ENCODE measurements at regions not wholly inside any gene's neighbourhood (a gene's known extent, or its start where the extent isn't known, plus 50 kb on each side); places are given as distances from the start of the nearest gene placed in this dataset.

- Histone ChIP-seq H3K36me3 (no peaks in the 10 kb centered on the region), H3K27ac (replicated peaks) (no peak overlapping the region), H3K27me3 (ENCODE audit: low read depth) (no peaks in the 10 kb centered on the region), H3K4me1 (no peaks in the 10 kb centered on the region), H3K9me3 (replicated peaks) (no peaks in the 10 kb centered on the region), H3K4me3 (no peak overlapping the region)
- intact Hi-C loops (cut with micrococcal nuclease) = no loop called here
- no peak for DNase-seq
- no peak for TF ChIP-seq CTCF (IDR thresholded peaks at IDR 0.05; ENCODE audit: borderline replicate concordance)
Measured at GRCh38 chr3:117463276-117464115, 753.9 kb downstream of the TUSC7 start.

- Histone ChIP-seq H3K27ac (replicated peaks) (no peak overlapping the region), H3K4me3 (no peak overlapping the region), H3K27me3 (ENCODE audit: low read depth) (no peaks in the 10 kb centered on the region), H3K9me3 (replicated peaks) (no peaks in the 10 kb centered on the region), H3K4me1 (no peaks in the 10 kb centered on the region), H3K36me3 (no peaks in the 10 kb centered on the region)
- DNase-seq = no peak
- no peak for TF ChIP-seq CTCF (IDR thresholded peaks at IDR 0.05; ENCODE audit: borderline replicate concordance)
- intact Hi-C loops (cut with micrococcal nuclease) = no loop called here
Measured at GRCh38 chr3:117471831-117472230, 762.3 kb downstream of the TUSC7 start.

- H3K9me3 ChIP-seq (replicated peaks) = no peaks in the 10 kb centered on the region
- TF ChIP-seq CTCF (IDR thresholded peaks at IDR 0.05; ENCODE audit: borderline replicate concordance) = no peak
- H3K4me3 ChIP-seq = no peak overlapping the region
- no peaks in the 10 kb centered on the region for H3K4me1 ChIP-seq
- no peaks in the 10 kb centered on the region for H3K27me3 ChIP-seq (ENCODE audit: low read depth)
- no peak for DNase-seq
- H3K27ac ChIP-seq (replicated peaks) = no peak overlapping the region
- no peaks in the 10 kb centered on the region for H3K36me3 ChIP-seq
- intact Hi-C loops (cut with micrococcal nuclease) = no loop called here
Measured at GRCh38 chr3:117473981-117474538, 764.5 kb downstream of the TUSC7 start.

GRCh38 chr3:117476572-117476971 lies 767.0 kb downstream of the TUSC7 start:
- Histone ChIP-seq H3K4me3 (no peak overlapping the region), H3K9me3 (replicated peaks) (no peaks in the 10 kb centered on the region), H3K27me3 (ENCODE audit: low read depth) (no peaks in the 10 kb centered on the region), H3K36me3 (no peaks in the 10 kb centered on the region), H3K4me1 (no peaks in the 10 kb centered on the region), H3K27ac (replicated peaks) (no peak overlapping the region)
- DNase-seq = no peak
- intact Hi-C loops (cut with micrococcal nuclease) = no loop called here
- no peak for TF ChIP-seq CTCF (IDR thresholded peaks at IDR 0.05; ENCODE audit: borderline replicate concordance)

- DNase-seq = no peak
- Histone ChIP-seq H3K27ac (replicated peaks) (no peak overlapping the region), H3K27me3 (ENCODE audit: low read depth) (no peaks in the 10 kb centered on the region), H3K4me3 (no peak overlapping the region), H3K36me3 (no peaks in the 10 kb centered on the region), H3K4me1 (no peaks in the 10 kb centered on the region), H3K9me3 (replicated peaks) (no peaks in the 10 kb centered on the region)
- no peak for TF ChIP-seq CTCF (IDR thresholded peaks at IDR 0.05; ENCODE audit: borderline replicate concordance)
- intact Hi-C loops (cut with micrococcal nuclease) = no loop called here
Measured at GRCh38 chr3:117477214-117477755, 767.7 kb downstream of the TUSC7 start.
